Muscle layer of duodenum (tissue), 2 donors: ENCODE measurements at regions not wholly inside any gene's neighbourhood (a gene's known extent, or its start where the extent isn't known, plus 50 kb on each side); places are given as distances from the start of the nearest gene placed in this dataset.

Experiments
- H3K27ac ChIP-seq: one replicate; pipeline ENCODE4 v1.7.0; 2013; ENCODE audit warnings: mild to moderate bottlenecking, low read length
- H3K27me3 ChIP-seq: one replicate; pipeline ENCODE4 v1.7.0; 2013; ENCODE audit warnings: low read depth, mild to moderate bottlenecking, control low read depth, low read length
- H3K36me3 ChIP-seq, 2 donors: one replicate each; pipeline ENCODE4 v1.7.0; 2013; ENCODE audit warnings: low read length in 2 of 2, control low read depth in 1 of 2, mild to moderate bottlenecking in 1 of 2; ENCODE audit not compliant: insufficient read depth in 2 of 2, control insufficient read depth in 1 of 2
- H3K4me1 ChIP-seq, 2 donors: one replicate each; pipeline ENCODE4 v1.7.0; 2013; ENCODE audit warnings: low read length in 2 of 2, mild to moderate bottlenecking in 2 of 2, control low read depth in 1 of 2, moderate library complexity in 1 of 2; ENCODE audit not compliant: insufficient read depth in 2 of 2, control insufficient read depth in 1 of 2
- H3K4me3 ChIP-seq, 2 donors: one replicate each; pipeline ENCODE4 v1.7.0; 2013; ENCODE audit warnings: low read length in 2 of 2, low read depth in 1 of 2, mild to moderate bottlenecking in 1 of 2
- H3K9me3 ChIP-seq, 2 donors: one replicate each; pipeline ENCODE4 v1.7.0; 2013; ENCODE audit warnings: low read length in 2 of 2, control low read depth in 1 of 2, mild to moderate bottlenecking in 1 of 2; ENCODE audit not compliant: control insufficient read depth in 1 of 2
- donor health status: healthy.

DNA sequence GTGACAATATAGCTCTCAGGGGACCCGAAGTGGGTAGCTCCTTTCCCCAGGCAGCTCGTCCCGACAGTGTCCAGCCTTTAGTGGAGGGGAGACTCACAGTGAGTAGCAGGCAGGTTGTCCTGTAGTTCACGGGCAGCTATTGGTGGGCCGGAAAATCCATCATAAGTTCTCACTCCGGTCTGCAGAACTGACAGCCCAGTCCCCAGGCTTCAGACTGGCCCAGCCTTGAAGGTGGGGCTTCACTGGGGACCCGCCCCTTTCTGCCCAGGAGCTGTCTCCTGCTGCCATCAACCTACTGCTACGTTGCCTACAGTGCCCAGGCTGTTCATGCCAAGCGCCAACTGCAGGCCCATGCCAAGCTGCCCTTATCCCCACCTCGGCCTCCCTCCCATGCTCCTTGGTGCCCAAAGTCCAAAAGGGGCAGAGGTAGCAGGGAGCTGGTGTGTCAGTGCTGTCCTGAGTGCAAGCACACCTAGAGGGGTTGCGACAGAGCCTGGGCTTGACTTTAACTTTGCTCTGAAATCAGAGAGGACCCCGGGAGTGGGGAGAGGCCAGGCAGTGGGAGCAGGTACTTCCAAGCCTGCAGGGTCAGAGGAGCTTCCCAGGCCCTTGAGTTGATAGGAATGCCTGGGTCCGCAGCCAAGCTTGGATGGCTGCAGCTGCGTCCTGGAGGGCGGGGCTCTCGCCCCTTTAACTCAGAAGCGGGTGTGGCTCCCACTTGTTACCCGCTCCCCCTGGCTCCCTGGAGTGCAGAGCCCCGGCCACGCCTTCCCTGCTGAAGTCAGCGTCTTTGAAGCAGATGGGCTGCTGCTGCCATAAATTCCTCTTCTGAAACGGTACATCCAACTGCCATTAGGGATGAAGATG is 1144.3 kb upstream of the NCAM2 start:
- Histone ChIP-seq H3K4me3 (no peak overlapping the region), H3K9me3 (no peaks in the 10 kb centered on the region), H3K27ac (no peak overlapping the region), H3K36me3 (no peaks in the 10 kb centered on the region), H3K27me3 (no peaks in the 10 kb centered on the region), H3K4me1 (no peaks in the 10 kb centered on the region)

DNA sequence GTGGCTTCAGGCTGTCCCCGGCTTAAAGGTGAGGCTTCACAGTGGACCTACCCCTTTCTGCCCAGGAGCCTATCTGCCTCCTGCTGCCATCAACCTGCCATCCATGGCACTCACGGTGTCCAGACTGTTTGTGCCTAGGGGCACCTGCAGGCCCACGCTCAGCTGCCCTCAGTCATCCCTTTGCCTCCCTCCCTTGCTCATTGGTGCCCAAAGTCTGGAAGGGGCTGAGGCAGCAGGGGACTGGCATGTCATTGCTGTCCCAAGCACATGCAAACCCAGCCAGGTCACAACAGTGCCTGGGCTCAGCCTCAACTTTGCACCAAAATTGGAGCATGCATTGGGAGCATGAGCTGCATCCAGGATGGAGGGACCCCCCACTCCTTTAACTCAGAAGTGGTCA is 1142.7 kb upstream of the NCAM2 start:
- Histone ChIP-seq H3K27ac (no peak overlapping the region), H3K36me3 (no peaks in the 10 kb centered on the region), H3K4me3 (no peak overlapping the region), H3K4me1 (no peaks in the 10 kb centered on the region), H3K27me3 (no peaks in the 10 kb centered on the region), H3K9me3 (no peaks in the 10 kb centered on the region)

DNA sequence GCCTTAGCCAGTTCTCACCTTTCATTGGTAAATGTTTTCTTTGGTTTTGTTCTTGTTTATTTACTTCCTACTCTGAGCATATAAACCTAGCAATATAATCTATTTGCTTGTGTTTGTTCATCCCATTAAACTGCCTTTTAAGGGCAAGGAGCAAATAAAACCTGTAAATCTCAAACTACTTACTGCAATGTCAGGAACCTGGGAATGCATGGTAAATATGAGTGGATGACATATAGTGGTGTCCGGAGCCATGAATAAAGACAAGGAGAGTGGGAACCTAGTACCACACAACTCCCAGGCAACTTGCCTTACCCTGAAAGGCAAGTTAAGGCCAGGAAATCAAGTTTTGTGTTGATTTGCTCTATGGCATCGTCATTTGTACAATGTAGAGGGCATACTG is 1133.7 kb upstream of the NCAM2 start:
- no peaks in the 10 kb centered on the region for H3K9me3 ChIP-seq
- H3K4me1 ChIP-seq: no peaks in the 10 kb centered on the region
- no peak overlapping the region for H3K27ac ChIP-seq
- H3K27me3 ChIP-seq: no peaks in the 10 kb centered on the region
- H3K4me3 ChIP-seq: no peak overlapping the region
- H3K36me3 ChIP-seq: no peaks in the 10 kb centered on the region

DNA sequence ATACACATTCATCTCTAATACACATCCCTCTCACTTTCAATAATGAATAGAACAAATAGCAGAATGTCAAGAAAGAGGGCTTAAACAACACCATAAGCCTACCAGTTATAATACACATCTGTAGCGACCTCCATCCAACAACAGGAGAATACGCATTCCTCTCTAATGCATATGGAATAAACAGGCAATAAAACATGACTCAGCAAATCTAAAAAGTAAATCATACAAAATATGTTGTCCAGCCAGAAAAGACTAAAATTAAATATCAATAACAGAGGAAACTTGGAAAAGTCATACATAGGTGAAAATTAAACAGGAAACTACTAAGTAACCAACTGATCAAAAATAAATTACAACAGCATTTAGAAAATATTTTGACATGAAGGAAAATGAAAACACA is 1127.5 kb upstream of the NCAM2 start:
- H3K27ac ChIP-seq: no peak overlapping the region
- H3K27me3 ChIP-seq: no peaks in the 10 kb centered on the region
- no peaks in the 10 kb centered on the region for H3K4me1 ChIP-seq
- no peaks in the 10 kb centered on the region for H3K9me3 ChIP-seq
- H3K36me3 ChIP-seq: no peaks in the 10 kb centered on the region
- no peak overlapping the region for H3K4me3 ChIP-seq

DNA sequence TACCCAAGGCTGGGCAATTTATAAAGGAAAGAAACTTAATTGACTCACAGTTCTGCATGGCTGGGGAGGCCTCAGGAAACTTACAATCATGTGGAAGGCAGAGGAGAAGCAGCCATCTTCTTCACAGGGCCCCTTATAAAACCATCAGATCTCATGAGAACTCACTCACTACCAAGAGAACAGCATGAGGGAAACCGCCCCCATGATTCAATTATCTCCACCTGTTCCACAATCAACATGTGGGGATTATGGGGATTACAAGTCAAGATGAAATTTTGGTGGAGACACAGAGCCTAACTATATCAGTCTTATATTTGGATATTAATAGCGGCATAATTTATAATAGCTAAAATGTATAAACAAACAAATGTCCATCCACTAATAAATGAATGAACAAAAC is 1123.7 kb upstream of the NCAM2 start:
- H3K27me3 ChIP-seq: no peaks in the 10 kb centered on the region
- H3K9me3 ChIP-seq: peaks cover 0 to 5% of the 10 kb centered on the region in 2 donors
- no peaks in the 10 kb centered on the region for H3K4me1 ChIP-seq
- no peak overlapping the region for H3K4me3 ChIP-seq
- H3K36me3 ChIP-seq: no peaks in the 10 kb centered on the region
- H3K27ac ChIP-seq: no peak overlapping the region

DNA sequence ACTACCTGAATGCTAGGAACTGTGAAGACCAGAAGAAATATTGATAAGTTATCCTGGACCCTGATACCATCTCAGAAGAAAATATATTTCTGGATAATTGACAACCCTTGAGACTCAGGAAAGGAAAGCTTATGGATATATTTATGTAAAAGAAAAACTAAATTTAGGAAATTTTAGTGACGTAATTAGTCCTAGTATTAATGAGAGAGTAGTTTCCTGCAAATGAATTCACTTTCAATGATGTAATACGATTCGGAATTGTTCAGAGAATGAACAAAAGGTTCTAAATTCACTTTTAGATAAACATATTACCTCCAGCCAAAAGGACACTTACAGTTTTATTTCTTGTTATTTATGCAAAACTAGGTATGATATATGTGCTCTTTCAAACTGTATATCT is 1120.1 kb upstream of the NCAM2 start:
- no peak overlapping the region for H3K4me3 ChIP-seq

DNA sequence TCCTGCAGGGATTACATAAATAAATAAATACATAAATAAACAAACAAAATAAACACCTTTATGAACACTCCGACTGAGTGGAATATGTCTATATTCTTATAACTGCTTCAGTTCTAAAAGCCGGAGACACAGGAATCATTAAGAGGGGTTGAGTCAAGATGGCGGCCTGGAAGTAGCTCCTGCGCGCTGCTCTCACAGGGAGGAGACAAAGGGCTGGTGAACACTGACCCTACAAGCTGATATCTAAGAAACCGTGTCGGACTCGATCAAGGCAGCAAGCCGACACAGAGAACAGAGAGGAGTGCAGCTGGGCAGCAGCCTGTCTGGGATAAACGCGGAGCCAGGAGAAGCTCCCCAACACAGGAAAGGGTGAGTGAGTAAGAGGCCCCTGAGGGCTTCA is 1098.6 kb upstream of the NCAM2 start:
- H3K27ac ChIP-seq: no peak overlapping the region
- H3K4me3 ChIP-seq: no peak overlapping the region
- no peaks in the 10 kb centered on the region for H3K4me1 ChIP-seq
- no peaks in the 10 kb centered on the region for H3K27me3 ChIP-seq
- H3K9me3 ChIP-seq: no peaks in the 10 kb centered on the region
- H3K36me3 ChIP-seq: no peaks in the 10 kb centered on the region

More for the DNA sequence above, 1120.1 kb upstream of the NCAM2 start:
- no peaks in the 10 kb centered on the region for H3K4me1 ChIP-seq
- H3K9me3 ChIP-seq: peaks cover 0 to 5% of the 10 kb centered on the region in 2 donors
- no peaks in the 10 kb centered on the region for H3K27me3 ChIP-seq
- H3K36me3 ChIP-seq: no peaks in the 10 kb centered on the region
- H3K27ac ChIP-seq: no peak overlapping the region

DNA sequence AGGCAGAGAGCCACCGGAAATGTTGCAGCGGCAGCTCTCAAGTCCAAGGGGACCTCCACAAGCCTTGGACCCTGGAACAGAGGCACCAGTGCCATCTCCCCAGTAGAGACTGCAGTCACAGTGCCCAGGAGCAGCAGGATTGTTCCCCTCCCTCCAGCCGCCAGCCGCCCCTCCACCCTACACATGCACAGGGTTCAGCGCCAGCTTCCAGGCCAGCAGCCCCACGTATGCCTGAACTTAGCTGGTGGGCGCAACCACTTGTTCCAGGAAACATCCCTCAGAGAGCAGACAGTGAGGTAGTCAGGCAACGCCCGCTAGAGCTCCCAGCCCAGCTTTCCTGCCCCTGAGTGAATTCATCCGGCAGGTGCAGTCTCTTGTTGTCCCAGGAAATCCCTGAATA is 1098.1 kb upstream of the NCAM2 start:
- Histone ChIP-seq H3K27ac (no peak overlapping the region), H3K4me3 (no peak overlapping the region), H3K4me1 (no peaks in the 10 kb centered on the region), H3K27me3 (no peaks in the 10 kb centered on the region), H3K36me3 (no peaks in the 10 kb centered on the region), H3K9me3 (no peaks in the 10 kb centered on the region)

DNA sequence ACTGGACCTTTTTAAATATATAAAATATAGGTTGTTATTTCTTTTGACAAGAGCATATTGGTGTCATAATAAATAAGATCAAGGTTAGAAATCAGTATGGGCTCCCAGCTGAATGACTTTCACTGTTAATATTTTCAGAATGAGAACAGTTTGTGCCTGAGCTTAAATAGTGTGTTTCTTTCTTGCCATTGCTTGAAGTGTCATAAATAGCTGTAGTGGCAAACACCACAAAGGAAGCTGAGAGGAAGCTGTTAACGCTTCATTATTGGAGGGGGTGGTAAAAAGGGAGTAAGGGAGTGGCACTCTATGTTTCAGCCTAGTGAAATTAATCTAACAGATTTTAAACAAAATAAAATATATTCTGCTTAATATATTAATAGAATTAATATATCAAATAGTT is 1089.8 kb upstream of the NCAM2 start:
- no peak overlapping the region for H3K27ac ChIP-seq
- H3K4me3 ChIP-seq: no peak overlapping the region
- no peaks in the 10 kb centered on the region for H3K9me3 ChIP-seq
- no peaks in the 10 kb centered on the region for H3K4me1 ChIP-seq
- H3K27me3 ChIP-seq: no peaks in the 10 kb centered on the region
- H3K36me3 ChIP-seq: no peaks in the 10 kb centered on the region

DNA sequence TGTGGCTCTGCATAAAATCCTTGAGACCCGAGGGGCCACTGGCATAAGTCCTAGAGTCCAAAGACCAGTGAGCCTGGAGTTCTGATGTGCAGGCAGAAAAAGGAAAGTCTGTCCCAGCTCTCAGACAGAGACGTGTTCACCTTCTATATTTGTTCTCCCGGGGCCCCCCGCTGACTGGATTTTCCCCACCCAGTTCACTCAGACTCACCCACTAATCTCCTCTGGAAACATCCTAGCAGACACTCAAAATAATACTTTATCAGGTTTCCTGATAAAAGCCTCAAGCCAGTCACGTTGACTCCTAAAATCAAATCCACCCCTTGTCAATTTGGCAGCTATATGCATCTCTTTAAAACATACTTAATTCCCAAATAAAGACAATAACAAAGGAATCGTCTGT is 1084.2 kb upstream of the NCAM2 start:
- Histone ChIP-seq H3K27me3 (no peaks in the 10 kb centered on the region), H3K9me3 (no peaks in the 10 kb centered on the region), H3K36me3 (no peaks in the 10 kb centered on the region), H3K27ac (no peak overlapping the region), H3K4me3 (no peak overlapping the region), H3K4me1 (no peaks in the 10 kb centered on the region)

DNA sequence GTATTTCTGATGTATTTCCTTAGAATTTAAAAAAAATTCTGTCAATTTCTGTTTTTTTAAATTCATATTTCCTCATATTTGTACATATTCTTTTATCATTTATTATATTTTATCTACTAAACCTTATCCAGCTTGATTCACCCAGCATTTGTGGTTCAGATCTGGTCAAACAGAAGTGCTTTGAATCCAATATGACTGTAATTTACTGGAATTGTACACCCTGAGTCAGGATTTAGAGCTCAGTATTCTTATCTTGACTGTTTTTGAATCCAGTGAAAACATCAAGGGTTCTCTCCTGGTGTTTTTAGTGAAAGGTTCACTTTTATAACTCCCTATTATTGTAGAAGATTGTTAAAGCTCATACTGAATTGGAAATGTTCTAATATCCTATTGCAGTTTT is 1077.0 kb upstream of the NCAM2 start:
- no peaks in the 10 kb centered on the region for H3K9me3 ChIP-seq
- no peaks in the 10 kb centered on the region for H3K27me3 ChIP-seq
- no peaks in the 10 kb centered on the region for H3K4me1 ChIP-seq
- H3K4me3 ChIP-seq: no peak overlapping the region
- H3K27ac ChIP-seq: no peak overlapping the region
- no peaks in the 10 kb centered on the region for H3K36me3 ChIP-seq

DNA sequence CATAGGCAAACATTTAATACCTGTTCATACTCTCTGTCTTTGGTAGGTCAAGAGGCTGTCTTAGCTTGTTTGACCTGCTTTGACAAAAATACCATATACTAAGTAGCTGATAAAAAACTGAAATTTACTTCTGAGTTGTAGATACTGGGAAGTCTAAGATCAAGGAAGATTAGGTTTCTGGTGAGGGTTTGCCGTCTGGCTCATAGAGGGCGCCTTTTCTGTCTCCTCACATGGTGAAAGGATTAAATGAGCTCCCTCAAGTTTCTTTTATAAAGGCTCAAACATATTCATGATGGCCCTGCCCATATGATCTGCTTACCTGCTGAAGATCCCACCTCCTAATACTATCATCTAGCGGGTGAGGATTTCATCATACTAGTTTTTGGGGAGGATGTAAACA is 1076.1 kb upstream of the NCAM2 start:
- no peak overlapping the region for H3K27ac ChIP-seq

More for the DNA sequence above, 1076.1 kb upstream of the NCAM2 start:
- Histone ChIP-seq H3K36me3 (no peaks in the 10 kb centered on the region), H3K27me3 (no peaks in the 10 kb centered on the region), H3K4me1 (no peaks in the 10 kb centered on the region), H3K9me3 (no peaks in the 10 kb centered on the region), H3K4me3 (no peak overlapping the region)
